ENCODE measurements at regions not wholly inside any gene's neighbourhood (a gene's known extent, or its start where the extent isn't known, plus 50 kb on each side); places are given as distances from the start of the nearest gene placed in this dataset.

- Histone ChIP-seq H3K9me3 (ENCODE audit: control insufficient read depth in 2 of 3, insufficient read depth in 1 of 3, low read length in 3 of 3) (no peaks in the 10 kb centered on the region), H3K4me3 (ENCODE audit: low read length in 3 of 3) (no peak overlapping the region), H3K27ac (ENCODE audit: low read depth in 2 of 2, low read length in 2 of 2) (no peak overlapping the region), H3K9ac (ENCODE audit: low read length in 3 of 3) (no peak overlapping the region), H3K36me3 (ENCODE audit: control insufficient read depth in 2 of 3, insufficient read depth in 3 of 3, low read length in 3 of 3) (no peaks in the 10 kb centered on the region), H3K4me1 (ENCODE audit: control insufficient read depth in 2 of 3, insufficient read depth in 2 of 3, low read depth in 1 of 3, low read length in 3 of 3) (no peaks in the 10 kb centered on the region), H3K27me3 (ENCODE audit: control insufficient read depth, insufficient read depth, low read length) (no peaks in the 10 kb centered on the region)
- DNase-seq (no peak), FAIRE-seq (no peak)
- no peak for TF ChIP-seq CTCF (IDR thresholded peaks at IDR 0.05; ENCODE audit: borderline replicate concordance, extremely low read depth, insufficient read depth)
- intact Hi-C loops (cut with DNase I): no loop called here
Measured at GRCh38 chr2:138124521-138124920, 160.2 kb downstream of the HNMT start.

GRCh38 chr2:138125306-138126288 lies 161.3 kb downstream of the HNMT start:
- FAIRE-seq (no peak), DNase-seq (no peak)
- no peak for TF ChIP-seq CTCF (IDR thresholded peaks at IDR 0.05; ENCODE audit: borderline replicate concordance, extremely low read depth, insufficient read depth)
- H3K36me3 ChIP-seq (ENCODE audit: control insufficient read depth in 2 of 3, insufficient read depth in 3 of 3, low read length in 3 of 3): no peaks in the 10 kb centered on the region
- no peak overlapping the region for H3K4me3 ChIP-seq (ENCODE audit: low read length in 3 of 3)
- no peaks in the 10 kb centered on the region for H3K9me3 ChIP-seq (ENCODE audit: control insufficient read depth in 2 of 3, insufficient read depth in 1 of 3, low read length in 3 of 3)
- H3K27me3 ChIP-seq (ENCODE audit: control insufficient read depth, insufficient read depth, low read length): no peaks in the 10 kb centered on the region
- no peak overlapping the region for H3K9ac ChIP-seq (ENCODE audit: low read length in 3 of 3)
- H3K27ac ChIP-seq (ENCODE audit: low read depth in 2 of 2, low read length in 2 of 2): no peak overlapping the region
- no peaks in the 10 kb centered on the region for H3K4me1 ChIP-seq (ENCODE audit: control insufficient read depth in 2 of 3, insufficient read depth in 2 of 3, low read depth in 1 of 3, low read length in 3 of 3)
- intact Hi-C loops (cut with DNase I): no loop called here

GRCh38 chr2:138132108-138132507 lies 167.8 kb downstream of the HNMT start:
- TF ChIP-seq CTCF (IDR thresholded peaks at IDR 0.05; ENCODE audit: borderline replicate concordance, extremely low read depth, insufficient read depth): no peak
- no peak for FAIRE-seq
- H3K9ac ChIP-seq (ENCODE audit: low read length in 3 of 3): no peak overlapping the region

More at GRCh38 chr2:138132108-138132507, 167.8 kb downstream of the HNMT start:
- no peaks in the 10 kb centered on the region for H3K27me3 ChIP-seq (ENCODE audit: control insufficient read depth, insufficient read depth, low read length)
- no peaks in the 10 kb centered on the region for H3K36me3 ChIP-seq (ENCODE audit: control insufficient read depth in 2 of 3, insufficient read depth in 3 of 3, low read length in 3 of 3)
- H3K4me1 ChIP-seq (ENCODE audit: control insufficient read depth in 2 of 3, insufficient read depth in 2 of 3, low read depth in 1 of 3, low read length in 3 of 3): no peaks in the 10 kb centered on the region
- no peak overlapping the region for H3K27ac ChIP-seq (ENCODE audit: low read depth in 2 of 2, low read length in 2 of 2)
- intact Hi-C loops (cut with DNase I): no loop called here
- no peaks in the 10 kb centered on the region for H3K9me3 ChIP-seq (ENCODE audit: control insufficient read depth in 2 of 3, insufficient read depth in 1 of 3, low read length in 3 of 3)
- no peak overlapping the region for H3K4me3 ChIP-seq (ENCODE audit: low read length in 3 of 3)
- DNase-seq: no peak
